DMS 273 (cell line): ENCODE measurements at regions not wholly inside any gene's neighbourhood (a gene's known extent, or its start where the extent isn't known, plus 50 kb on each side); places are given as distances from the start of the nearest gene placed in this dataset.

Source experiments
- DNase-seq: peaks from one replicate; lab custom pipeline; 2025; ENCODE audit not compliant: unreplicated experiment; lab: John Stamatoyannopoulos, UW

DNA sequence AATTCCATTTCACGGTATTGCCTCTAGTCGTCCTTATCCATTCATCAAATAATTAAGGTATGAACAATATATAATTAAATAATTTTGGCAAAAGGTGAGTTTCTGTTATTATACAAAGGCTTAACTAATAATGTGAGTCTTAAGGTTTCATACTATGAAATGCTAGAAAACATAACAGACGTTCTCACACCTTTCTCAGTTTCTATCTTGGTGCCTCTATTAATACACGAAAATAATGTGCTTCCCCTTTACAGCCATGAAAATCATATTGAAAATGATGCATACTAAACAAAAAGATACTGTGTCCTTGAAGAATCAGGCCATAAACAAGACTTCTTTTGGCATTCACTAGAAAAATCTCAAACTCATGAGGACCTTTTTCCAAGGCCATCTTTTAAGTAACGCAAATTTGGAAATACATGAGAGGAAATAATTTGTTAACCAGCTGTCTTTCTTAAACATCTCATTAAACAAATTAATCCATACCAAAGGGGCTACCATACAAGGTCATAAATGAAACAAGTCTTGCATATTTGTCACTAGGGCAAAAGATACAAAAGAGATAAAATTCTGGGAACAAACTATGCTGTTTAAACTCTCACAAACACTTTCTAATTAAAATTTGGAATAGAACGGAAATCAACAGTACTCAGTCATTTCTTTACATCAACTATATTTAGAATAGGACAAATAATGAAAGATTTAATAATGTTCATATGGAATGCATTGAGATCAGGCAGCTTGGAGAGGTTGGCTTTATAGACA lies 53.9 kb upstream of the CAV2 start:
- DNase-seq = no peak

DNA sequence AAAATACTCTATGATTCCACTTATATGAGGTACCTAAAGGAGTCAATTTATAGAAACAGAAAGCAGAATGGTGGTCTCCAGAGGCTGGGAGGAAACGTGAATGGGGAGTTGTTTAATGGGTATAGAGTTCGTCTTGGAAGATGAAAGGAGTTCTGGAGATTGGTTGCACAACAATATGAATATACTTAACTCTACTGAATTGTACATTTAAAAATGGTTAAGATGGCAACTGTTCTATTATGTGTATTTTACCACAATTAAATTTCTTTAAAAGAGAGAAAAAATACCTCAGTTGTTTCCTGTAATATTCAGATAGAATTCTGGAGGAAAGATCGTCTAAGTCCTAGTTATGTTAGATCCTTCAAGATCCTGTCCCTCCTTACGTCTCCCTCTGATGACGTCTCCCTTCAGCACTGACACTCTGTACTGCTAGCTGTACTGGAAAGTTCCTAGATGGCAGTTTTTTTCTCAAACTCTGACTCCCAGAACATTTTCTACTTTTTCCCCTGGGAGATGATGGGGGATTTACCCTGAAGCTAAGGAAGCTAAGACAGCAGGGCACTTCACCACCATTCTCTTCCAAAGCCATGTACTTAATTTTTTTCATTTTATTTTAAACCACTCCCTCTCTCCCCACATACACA lies 53.2 kb upstream of the CAV2 start:
- DNase-seq = no peak

- no peak for DNase-seq
These were observed 52.1 kb upstream of the CAV2 start for GRCh38 chr7:116447436-116447835.

DNA sequence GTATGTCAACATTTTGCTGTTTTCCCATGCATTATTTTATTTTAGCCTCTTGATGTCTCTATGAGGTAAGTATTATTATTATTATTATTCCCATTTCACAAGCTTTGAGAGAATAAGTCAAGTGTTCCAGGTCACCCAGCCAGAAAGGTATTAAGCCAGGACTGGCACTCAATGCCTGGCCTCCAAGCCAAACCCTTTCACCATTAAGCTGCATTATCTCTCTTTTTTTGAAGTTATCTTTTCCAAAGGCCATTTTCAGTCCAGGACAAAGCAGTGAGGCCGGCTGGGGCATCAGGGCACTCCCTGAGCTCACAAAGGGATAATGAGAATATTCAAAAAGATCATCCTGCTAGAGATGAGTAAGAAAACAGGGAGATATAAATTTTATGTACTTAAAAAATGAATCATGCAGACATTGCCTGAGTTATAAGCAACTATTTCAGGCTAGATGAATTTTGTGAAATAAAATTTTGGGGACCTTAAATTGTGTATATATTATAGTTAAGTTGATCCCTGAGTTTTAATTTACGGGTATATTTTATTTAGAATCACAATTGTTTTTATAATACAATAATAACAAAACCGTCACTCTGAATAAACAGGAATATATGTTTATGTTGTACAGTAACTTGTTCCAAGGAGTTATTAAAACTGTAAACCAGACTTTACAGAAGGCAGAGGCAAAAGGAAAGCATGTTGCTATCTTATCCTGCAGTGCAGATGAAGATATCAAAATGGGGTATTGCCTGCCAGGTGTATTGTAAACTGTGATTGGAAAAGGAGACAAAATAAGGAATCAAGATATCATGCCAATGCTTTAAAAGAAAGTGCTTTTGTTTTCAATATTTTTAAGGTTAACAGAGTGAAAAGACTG lies 51.3 kb upstream of the CAV2 start:
- DNase-seq = no peak

DNA sequence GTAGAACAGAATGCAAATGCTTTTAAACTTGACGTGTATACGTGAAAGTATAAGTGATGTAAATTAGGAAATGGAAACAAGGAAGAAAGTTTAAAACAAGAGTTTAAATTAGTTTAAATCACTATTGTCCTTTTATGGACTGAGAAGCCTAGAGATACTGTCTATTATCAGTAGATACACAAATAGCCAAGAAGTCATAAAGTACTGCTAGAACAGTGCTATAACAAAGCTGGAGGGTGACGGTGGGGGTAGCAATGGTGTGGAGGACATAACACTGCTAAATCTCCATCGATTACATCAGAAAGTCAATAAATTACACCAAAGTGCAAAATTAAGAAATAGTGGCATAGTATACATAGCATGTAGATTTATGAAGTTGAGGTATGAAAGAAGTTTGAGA lies 50.1 kb upstream of the CAV2 start:
- DNase-seq = no peak
